WI38 (cell line): ENCODE measurements at regions not wholly inside any gene's neighbourhood (a gene's known extent, or its start where the extent isn't known, plus 50 kb on each side); places are given as distances from the start of the nearest gene placed in this dataset.

Experiments
- H3K4me3 ChIP-seq: 2 replicates; pipeline ENCODE4 v1.5.1; 2011; ENCODE audit warnings: low read depth, mild to moderate bottlenecking, control low read depth, low read length
- CTCF ChIP-seq: IDR thresholded peaks from 2 replicates; pipeline ENCODE4 v1.5.1; 2012; ENCODE audit warnings: low read depth, mild to moderate bottlenecking, control low read depth, low read length

DNA sequence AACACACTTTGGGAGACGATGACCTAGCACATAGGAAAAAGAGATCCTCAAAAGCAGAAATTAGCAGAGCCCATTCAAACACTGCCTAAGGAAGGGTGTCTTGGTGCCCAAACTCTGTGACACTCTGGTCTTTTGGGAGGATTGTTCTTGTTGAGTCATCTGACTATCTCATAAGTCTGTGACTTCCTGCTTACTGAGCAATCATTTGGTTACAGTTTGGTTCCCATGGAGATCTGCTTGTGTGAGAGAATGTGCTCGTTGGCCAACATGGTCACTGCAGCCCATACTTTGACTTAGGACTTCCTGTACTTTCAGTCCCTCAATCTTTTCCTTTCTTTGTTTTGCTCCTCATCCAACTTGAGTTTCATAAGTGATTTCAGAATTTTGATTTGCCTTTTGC, 602.9 kb downstream of the NYAP2 start:
- no peak for TF ChIP-seq CTCF
- no peak overlapping the region for H3K4me3 ChIP-seq

DNA sequence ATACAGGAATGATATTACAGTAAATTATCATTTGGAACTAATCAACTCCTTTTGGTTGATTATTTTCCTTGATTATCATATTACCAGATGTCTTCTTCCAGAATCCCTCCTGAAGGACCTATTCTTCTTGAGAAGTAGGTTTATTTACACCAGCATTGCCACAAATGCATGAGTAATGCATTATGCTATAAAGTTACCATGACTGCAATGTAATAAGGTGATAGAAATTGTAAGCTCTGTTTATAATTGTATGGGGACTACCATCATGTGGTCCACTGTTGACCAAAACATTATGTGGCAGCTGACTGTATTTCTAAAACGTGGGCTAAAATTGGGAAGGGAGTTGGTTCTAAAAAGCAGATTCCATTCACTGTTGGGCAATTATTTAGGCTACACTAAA, 602.2 kb downstream of the NYAP2 start:
- TF ChIP-seq CTCF: no peak
- no peak overlapping the region for H3K4me3 ChIP-seq

DNA sequence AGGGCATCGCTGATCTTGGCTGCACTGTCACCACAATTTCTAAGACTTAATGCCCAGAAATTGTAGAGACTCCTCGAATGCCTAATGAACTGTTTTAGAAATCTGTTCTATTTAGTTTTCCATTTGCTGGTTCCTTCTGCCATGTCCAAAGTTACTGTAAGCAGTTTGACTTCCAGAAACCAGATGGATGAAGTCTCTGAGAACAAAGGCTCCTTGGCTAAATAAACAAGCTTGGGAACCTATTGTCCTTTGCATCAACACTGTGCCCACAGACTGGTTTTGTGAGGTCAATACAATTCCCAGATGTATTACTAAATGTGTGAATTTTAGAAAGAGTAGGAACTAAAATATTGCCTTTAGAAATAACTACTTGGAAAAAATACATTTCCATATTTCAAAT, 600.2 kb downstream of the NYAP2 start:
- H3K4me3 ChIP-seq: no peak overlapping the region
- no peak for TF ChIP-seq CTCF

DNA sequence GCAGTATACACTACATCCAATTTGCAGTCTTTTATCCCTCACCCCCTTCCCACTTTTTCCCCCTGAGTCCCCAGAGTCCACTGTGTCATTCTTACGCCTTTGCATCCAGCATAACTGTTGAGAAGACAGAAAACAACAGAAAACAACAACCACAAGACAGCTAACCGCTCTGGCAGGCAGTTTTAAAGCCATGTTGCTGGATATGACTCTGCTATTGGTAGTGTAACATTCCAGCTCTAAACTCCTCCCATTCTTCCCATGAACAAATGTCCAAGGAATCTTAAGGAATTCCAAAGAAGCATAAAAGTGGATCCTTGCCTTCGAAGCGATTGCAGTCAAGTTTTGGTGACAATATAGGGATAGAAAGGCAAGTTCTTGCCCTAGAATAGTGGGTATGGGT, 599.1 kb downstream of the NYAP2 start:
- H3K4me3 ChIP-seq: no peak overlapping the region
- no peak for TF ChIP-seq CTCF

GRCh38 chr2:225998116-225998515, 598.6 kb downstream of the NYAP2 start:
- no peak overlapping the region for H3K4me3 ChIP-seq

GRCh38 chr2:225996462-225996828, 596.9 kb downstream of the NYAP2 start:
- TF ChIP-seq CTCF: no peak
- no peak overlapping the region for H3K4me3 ChIP-seq

More at GRCh38 chr2:225998116-225998515, 598.6 kb downstream of the NYAP2 start:
- no peak for TF ChIP-seq CTCF

- no peak overlapping the region for H3K4me3 ChIP-seq
- no peak for TF ChIP-seq CTCF
These were observed 596.4 kb downstream of the NYAP2 start for GRCh38 chr2:225995796-225996461.
